PC-3 (cell line): ENCODE measurements at regions not wholly inside any gene's neighbourhood (a gene's known extent, or its start where the extent isn't known, plus 50 kb on each side); places are given as distances from the start of the nearest gene placed in this dataset.

Source experiments
- ATAC-seq: fragments of 200-7000 bp; cut with Tn5 transposase; 2 replicates; pipeline ENCODE4 v1.9.1; 2020; ENCODE audit warnings: mild to moderate bottlenecking, moderate library complexity
- BruUV-seq: library from RNA; stranded (reverse); fragments of 400-500 nt; replicated peaks from 2 replicates; lab custom pipeline; 2021; lab: Mats Ljungman, UMichigan
- CTCF ChIA-PET: fragments of 300-600 bp; sonication (Branson Sonifier 250); formaldehyde crosslinking; loops from one replicate; lab custom pipeline; 2022; ENCODE audit warnings: antibody characterized with exemption; lab: Charles Lee
- POLR2A ChIA-PET: fragments of 300-600 bp; sonication (Branson Sonifier 250); formaldehyde crosslinking; loops from one replicate; lab custom pipeline; 2022; ENCODE audit warnings: antibody characterized with exemption; ENCODE audit not compliant: unreplicated experiment; lab: Charles Lee
- DNase-seq: peaks from one replicate; pipeline ENCODE4 v3.0.0-alpha.2; 2015
- H2AFZ ChIP-seq: fragments of 300-600 bp; sonication (generic); 2 replicates; pipeline ENCODE4 v1.6.0; 2016; ENCODE audit warnings: antibody characterized with exemption, low read length
- H3F3A ChIP-seq: fragments of 300-600 bp; sonication (generic); one replicate; pipeline ENCODE4 v1.6.0; 2017; ENCODE audit warnings: antibody characterized with exemption, low read length, control low read depth, mild to moderate bottlenecking; ENCODE audit not compliant: unreplicated experiment
- H3K27ac ChIP-seq: fragments of 300-600 bp; sonication (generic); 2 replicates; pipeline ENCODE4 v1.5.1; 2016; ENCODE audit warnings: mild to moderate bottlenecking, low read length
- H3K27me3 ChIP-seq: fragments of 300-600 bp; sonication (generic); 2 replicates; pipeline ENCODE4 v1.6.1; 2016; ENCODE audit warnings: low read length, mixed read lengths
- H3K36me3 ChIP-seq: fragments of 300-600 bp; sonication (generic); 2 replicates; pipeline ENCODE4 v1.6.1; 2016; ENCODE audit warnings: low read depth, mixed run types, low read length, mixed read lengths
- H3K4me1 ChIP-seq: fragments of 300-600 bp; sonication (generic); 2 replicates; pipeline ENCODE4 v1.5.1; 2016; ENCODE audit warnings: low read length; ENCODE audit not compliant: insufficient read depth
- H3K4me2 ChIP-seq: fragments of 300-600 bp; sonication (generic); 2 replicates; pipeline ENCODE4 v1.6.0; 2016; ENCODE audit warnings: low read length
- H3K4me3 ChIP-seq: fragments of 300-600 bp; sonication (generic); 2 replicates; pipeline ENCODE4 v1.5.1; 2016; ENCODE audit warnings: mild to moderate bottlenecking, low read length, mixed read lengths
- H3K79me2 ChIP-seq: fragments of 300-600 bp; sonication (generic); 2 replicates; pipeline ENCODE4 v1.6.1; 2017; ENCODE audit warnings: low read length, mixed read lengths
- H3K9ac ChIP-seq: fragments of 300-600 bp; sonication (generic); 2 replicates; pipeline ENCODE4 v1.6.0; 2016; ENCODE audit warnings: mild to moderate bottlenecking, low read length
- H3K9me2 ChIP-seq: fragments of 300-600 bp; sonication (generic); replicated peaks from 2 replicates; pipeline ENCODE4 v1.6.1; 2016; ENCODE audit warnings: mixed run types, low read length, mixed read lengths
- H3K9me3 ChIP-seq: fragments of 300-600 bp; sonication (generic); 2 replicates; pipeline ENCODE4 v1.6.1; 2016; ENCODE audit warnings: low read length, mixed read lengths
- H4K20me1 ChIP-seq: fragments of 300-600 bp; sonication (generic); 2 replicates; pipeline ENCODE4 v1.6.1; 2016; ENCODE audit warnings: low read length, mixed read lengths
- CTCF ChIP-seq: fragments of 300-600 bp; sonication (generic); conservative IDR thresholded peaks from 2 replicates; pipeline ENCODE4 v1.5.1; 2017; ENCODE audit warnings: antibody characterized with exemption, low read depth, mild to moderate bottlenecking, low read length
- EZH2 ChIP-seq: fragments of 300-600 bp; sonication (generic); IDR thresholded peaks from one replicate; pipeline ENCODE4 v1.6.1; 2017; ENCODE audit warnings: antibody characterized with exemption, mild to moderate bottlenecking, low read length; ENCODE audit not compliant: unreplicated experiment
- EZH2phosphoT487 ChIP-seq: fragments of 300-600 bp; sonication (generic); IDR thresholded peaks from 2 replicates; pipeline ENCODE4 v1.6.1; 2018; ENCODE audit warnings: mild to moderate bottlenecking, antibody characterized with exemption, low read length, borderline replicate concordance
- intact Hi-C: fragments of 100-400 bp; cut with micrococcal nuclease; formaldehyde crosslinking; loops from 2 replicates; pipeline ENCODE4 v1.9.0; 2023

GRCh38 chr2:238515377-238515776, 88.7 kb downstream of the ASB1 start:
- H3K4me3 ChIP-seq = no peak overlapping the region
- ATAC-seq (no peak), DNase-seq (no peak)
- no peak overlapping the region for H3K4me2 ChIP-seq
- no peaks in the 10 kb centered on the region for H4K20me1 ChIP-seq
- no peak overlapping the region for H3K27ac ChIP-seq
- BruUV-seq = no TSS peak
- TF ChIP-seq EZH2 (no peak), EZH2phosphoT487 (no peak), CTCF (no peak)
- H3K36me3 ChIP-seq = no peaks in the 10 kb centered on the region
- intact Hi-C loops = no loop called here
- no peak overlapping the region for H2AFZ ChIP-seq
- no peaks in the 10 kb centered on the region for H3K27me3 ChIP-seq
- peaks cover 4% of the 10 kb centered on the region; the same call in 1 of the 2 replicates for H3K9me3 ChIP-seq
- CTCF ChIA-PET = interaction anchor here (0.7 kb wide), 1 partner anchor 205 kb away, joined by 3 read pairs; no protein-coding TSS in a partner anchor
- peaks cover 5% of the 10 kb centered on the region; the same call in 1 of the 2 replicates for H3K4me1 ChIP-seq
- POLR2A ChIA-PET = no interaction called here
- no peaks in the 10 kb centered on the region for H3K9me2 ChIP-seq
- H3K9ac ChIP-seq = no peak overlapping the region
- H3K79me2 ChIP-seq = no peaks in the 10 kb centered on the region
- no peaks in the 10 kb centered on the region for H3F3A ChIP-seq

- no peak overlapping the region for H3K9ac ChIP-seq
- H3F3A ChIP-seq = no peaks in the 10 kb centered on the region
- H3K79me2 ChIP-seq = no peaks in the 10 kb centered on the region
- no TSS peak for BruUV-seq
- no peak overlapping the region for H3K27ac ChIP-seq
- no peak overlapping the region for H3K4me2 ChIP-seq
- no peak overlapping the region for H3K4me3 ChIP-seq
- no peaks in the 10 kb centered on the region for H3K9me2 ChIP-seq
- TF ChIP-seq CTCF (no peak), EZH2phosphoT487 (no peak), EZH2 (no peak)
- H4K20me1 ChIP-seq = no peaks in the 10 kb centered on the region
- ChIA-PET CTCF (no interaction called here), POLR2A (no interaction called here)
- ATAC-seq = no peak
- intact Hi-C loops = no loop called here
- DNase-seq = no peak
- peaks cover 4% of the 10 kb centered on the region; the same call in 1 of the 2 replicates for H3K9me3 ChIP-seq
- H3K27me3 ChIP-seq = no peaks in the 10 kb centered on the region
- no peaks in the 10 kb centered on the region for H3K36me3 ChIP-seq
- peaks cover 4% of the 10 kb centered on the region; the same call in 1 of the 2 replicates for H3K4me1 ChIP-seq
- no peak overlapping the region for H2AFZ ChIP-seq
Measured at GRCh38 chr2:238517209-238517608, 90.5 kb downstream of the ASB1 start.

- H3K4me2 ChIP-seq = no peak overlapping the region
- no peaks in the 10 kb centered on the region for H3K79me2 ChIP-seq
- ChIA-PET POLR2A (no interaction called here), CTCF (no interaction called here)
- H3K27ac ChIP-seq = no peak overlapping the region
- no peaks in the 10 kb centered on the region for H3K9me2 ChIP-seq
- H3K4me3 ChIP-seq = no peak overlapping the region
- intact Hi-C loops = no loop called here
- no TSS peak for BruUV-seq
- no peaks in the 10 kb centered on the region for H3K4me1 ChIP-seq
- H2AFZ ChIP-seq = no peak overlapping the region
- H4K20me1 ChIP-seq = no peaks in the 10 kb centered on the region
- DNase-seq (no peak), ATAC-seq (no peak)
- H3K9ac ChIP-seq = no peak overlapping the region
- no peaks in the 10 kb centered on the region for H3F3A ChIP-seq
- no peaks in the 10 kb centered on the region for H3K36me3 ChIP-seq
- peaks cover 4% of the 10 kb centered on the region; the same call in 1 of the 2 replicates for H3K9me3 ChIP-seq
- TF ChIP-seq EZH2 (no peak), EZH2phosphoT487 (no peak), CTCF (no peak)
- H3K27me3 ChIP-seq = no peaks in the 10 kb centered on the region
Measured at GRCh38 chr2:238518172-238518820, 91.6 kb downstream of the ASB1 start.
